ENCODE measurements at regions not wholly inside any gene's neighbourhood (a gene's known extent, or its start where the extent isn't known, plus 50 kb on each side); places are given as distances from the start of the nearest gene placed in this dataset.

- no peak for TF ChIP-seq CTCF (IDR thresholded peaks at IDR 0.05; ENCODE audit: low read depth, low read length)
These were observed 113.8 kb downstream of the PLK2 start for GRCh38 chr5:58346041-58346440.

GRCh38 chr5:58341476-58341875, 118.4 kb downstream of the PLK2 start:
- TF ChIP-seq CTCF (IDR thresholded peaks at IDR 0.05; ENCODE audit: low read depth, low read length) = no peak
- H3K4me3 ChIP-seq (ENCODE audit: low read depth, low read length) = no peak overlapping the region

More at GRCh38 chr5:58346041-58346440, 113.8 kb downstream of the PLK2 start:
- H3K4me3 ChIP-seq (ENCODE audit: low read depth, low read length) = no peak overlapping the region

GRCh38 chr5:58335518-58335917, 124.4 kb downstream of the PLK2 start:
- TF ChIP-seq CTCF (IDR thresholded peaks at IDR 0.05; ENCODE audit: low read depth, low read length) = no peak

GRCh38 chr5:58334035-58334434, 125.9 kb downstream of the PLK2 start:
- H3K4me3 ChIP-seq (ENCODE audit: low read depth, low read length) = no peak overlapping the region
- no peak for TF ChIP-seq CTCF (IDR thresholded peaks at IDR 0.05; ENCODE audit: low read depth, low read length)

More at GRCh38 chr5:58335518-58335917, 124.4 kb downstream of the PLK2 start:
- no peak overlapping the region for H3K4me3 ChIP-seq (ENCODE audit: low read depth, low read length)

GRCh38 chr5:58330781-58331180, 129.1 kb downstream of the PLK2 start:
- TF ChIP-seq CTCF (IDR thresholded peaks at IDR 0.05; ENCODE audit: low read depth, low read length) = no peak
- no peak overlapping the region for H3K4me3 ChIP-seq (ENCODE audit: low read depth, low read length)

DNA sequence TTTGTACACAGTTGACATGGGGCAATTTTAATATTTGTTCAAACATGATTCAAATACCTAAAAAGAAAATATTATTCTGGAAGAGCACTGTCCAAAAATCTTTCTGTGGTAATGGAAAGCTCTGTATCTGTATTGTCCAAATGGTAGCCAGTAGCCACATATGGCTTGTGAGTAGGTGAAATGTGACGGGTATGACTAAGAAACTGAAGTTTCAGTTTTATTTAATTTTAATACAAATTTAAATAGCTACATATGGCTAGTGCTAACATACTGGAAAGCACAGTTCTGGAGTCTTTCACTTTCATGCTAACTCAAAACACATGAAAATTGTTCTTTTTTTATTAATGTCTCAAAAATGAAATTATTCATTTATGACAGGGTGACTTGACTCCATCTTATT, 132.6 kb downstream of the PLK2 start:
- TF ChIP-seq CTCF (IDR thresholded peaks at IDR 0.05; ENCODE audit: low read depth, low read length) = no peak

DNA sequence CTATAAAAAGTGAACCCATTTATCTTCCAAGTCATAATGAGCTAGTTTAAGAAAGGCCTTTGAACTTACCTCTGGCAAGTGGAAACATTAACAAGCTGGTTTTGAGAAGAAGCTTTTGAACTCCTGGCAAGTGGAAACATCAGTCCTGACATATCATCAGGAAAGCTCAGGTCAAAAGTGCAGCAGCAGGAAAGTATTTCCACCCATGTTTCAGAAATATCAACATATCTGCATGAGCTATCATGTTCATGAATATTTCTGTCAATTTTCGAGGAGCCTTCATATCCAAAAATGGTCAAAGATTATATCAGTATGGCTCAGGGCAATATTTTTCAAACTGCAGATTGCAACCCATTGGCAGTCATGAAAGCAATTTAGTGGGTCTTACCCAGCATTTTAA, 133.9 kb downstream of the PLK2 start:
- TF ChIP-seq CTCF (IDR thresholded peaks at IDR 0.05; ENCODE audit: low read depth, low read length) = no peak
- H3K4me3 ChIP-seq (ENCODE audit: low read depth, low read length) = no peak overlapping the region

More for the DNA sequence above, 132.6 kb downstream of the PLK2 start:
- H3K4me3 ChIP-seq (ENCODE audit: low read depth, low read length) = no peak overlapping the region
